WTC11 (cell line): ENCODE measurements at regions not wholly inside any gene's neighbourhood (a gene's known extent, or its start where the extent isn't known, plus 50 kb on each side); places are given as distances from the start of the nearest gene placed in this dataset.

Experiments used
- ATAC-seq: fragments of 200-7000 bp; cut with Tn5 transposase; 2 replicates; pipeline ENCODE4 v1.10.0; 2021; ENCODE audit warnings: mild to moderate bottlenecking, moderate library complexity
- CTCF ChIA-PET: fragments of 300-600 bp; sonication (Branson Sonifier 250); formaldehyde crosslinking; loops from one replicate; lab custom pipeline; 2021; ENCODE audit warnings: antibody characterized with exemption; lab: Charles Lee
- POLR2A ChIA-PET: fragments of 350-600 bp; sonication (Branson Sonifier 250); formaldehyde crosslinking; loops from one replicate; lab custom pipeline; 2021; ENCODE audit warnings: antibody characterized with exemption; lab: Charles Lee
- DNase-seq: peaks from one replicate; pipeline ENCODE4 v3.0.0; 2021; ENCODE audit warnings: low spot score
- H3K27ac Mint-ChIP-seq: 2 replicates; pipeline ENCODE4 v1.8.0; 2021; ENCODE audit warnings: mixed read lengths
- H3K27me3 Mint-ChIP-seq: 2 replicates; pipeline ENCODE4 v1.8.0; 2021; ENCODE audit warnings: low read depth, mild to moderate bottlenecking, moderate library complexity, mixed read lengths
- H3K36me3 Mint-ChIP-seq: 2 replicates; pipeline ENCODE4 v1.8.0; 2021; ENCODE audit warnings: mixed read lengths
- H3K4me1 Mint-ChIP-seq: 2 replicates; pipeline ENCODE4 v1.8.0; 2022; ENCODE audit warnings: mixed read lengths
- H3K4me3 Mint-ChIP-seq: 2 replicates; pipeline ENCODE4 v1.8.0; 2021; ENCODE audit warnings: mild to moderate bottlenecking, moderate library complexity, mixed read lengths
- H3K9me3 Mint-ChIP-seq: 2 replicates; pipeline ENCODE4 v1.8.0; 2021; ENCODE audit warnings: mixed read lengths
- CREM ChIP-seq: sonication (generic); formaldehyde crosslinking; IDR thresholded peaks from 2 replicates; pipeline ENCODE4 v1.8.1; 2022; ENCODE audit warnings: mild to moderate bottlenecking, missing genetic modification reagents, moderate library complexity
- ELF4 ChIP-seq: sonication (generic); formaldehyde crosslinking; IDR thresholded peaks from 2 replicates; pipeline ENCODE4 v1.8.1; 2022; ENCODE audit warnings: low read depth, mild to moderate bottlenecking, moderate library complexity, missing genetic modification reagents
- ERG ChIP-seq: fragments of 250-450 bp; sonication (Bioruptor Pico); IDR thresholded peaks from 2 replicates; pipeline ENCODE4 v1.8.0; 2021; ENCODE audit warnings: mild to moderate bottlenecking
- ETV6 ChIP-seq: sonication (generic); formaldehyde crosslinking; IDR thresholded peaks from 2 replicates; pipeline ENCODE4 v1.8.1; 2022; ENCODE audit warnings: mild to moderate bottlenecking, missing genetic modification reagents
- FOXK1 ChIP-seq: sonication (generic); formaldehyde crosslinking; IDR thresholded peaks from 2 replicates; pipeline ENCODE4 v1.8.0; 2022; ENCODE audit warnings: mild to moderate bottlenecking, moderate library complexity, missing genetic modification reagents
- GRHL2 ChIP-seq: fragments of 250-450 bp; sonication (Bioruptor Pico); IDR thresholded peaks from 2 replicates; pipeline ENCODE4 v1.8.0; 2022; ENCODE audit warnings: mild to moderate bottlenecking, moderate library complexity; ENCODE audit not compliant: insufficient replicate concordance, severe bottlenecking
- GTF2I ChIP-seq: fragments of 250-450 bp; sonication (Bioruptor Pico); conservative IDR thresholded peaks from 2 replicates; pipeline ENCODE4 v1.4.0; 2021; ENCODE audit warnings: mild to moderate bottlenecking
- HMGA2 ChIP-seq: fragments of 250-450 bp; sonication (Bioruptor Pico); IDR thresholded peaks from 2 replicates; pipeline ENCODE4 v1.4.0; 2021; ENCODE audit warnings: mild to moderate bottlenecking, moderate library complexity
- JAZF1 ChIP-seq: fragments of 250-450 bp; sonication (Bioruptor Pico); IDR thresholded peaks from 2 replicates; pipeline ENCODE4 v1.9.0; 2021; ENCODE audit warnings: moderate library complexity, mild to moderate bottlenecking, inconsistent platforms
- NR1H2 ChIP-seq: sonication (generic); formaldehyde crosslinking; IDR thresholded peaks from 2 replicates; pipeline ENCODE4 v1.9.0; 2021; ENCODE audit warnings: mild to moderate bottlenecking, moderate library complexity, missing genetic modification reagents
- PRRX2 ChIP-seq: fragments of 250-450 bp; sonication (Bioruptor Pico); IDR thresholded peaks from 2 replicates; pipeline ENCODE4 v1.8.0; 2021; ENCODE audit warnings: mild to moderate bottlenecking
- ZNF317 ChIP-seq: sonication (generic); formaldehyde crosslinking; IDR thresholded peaks from 2 replicates; pipeline ENCODE4 v1.8.1; 2023; ENCODE audit warnings: low read depth, mild to moderate bottlenecking, moderate library complexity, missing genetic modification reagents, borderline replicate concordance
- ZNF396 ChIP-seq: fragments of 250-450 bp; sonication (Bioruptor Pico); IDR thresholded peaks from 2 replicates; pipeline ENCODE4 v1.8.0; 2021; ENCODE audit warnings: mild to moderate bottlenecking, moderate library complexity, borderline replicate concordance
- TF ChIP-seq, protein P1 (sequence below): sonication (generic); formaldehyde crosslinking; IDR thresholded peaks from 2 replicates; pipeline ENCODE4 v1.8.1; 2023; ENCODE audit warnings: mild to moderate bottlenecking, missing genetic modification reagents, borderline replicate concordance
- TF ChIP-seq, protein P2 (sequence below): fragments of 200-600 bp; IDR thresholded peaks from 2 replicates; pipeline ENCODE4 v1.8.0; 2022; ENCODE audit warnings: antibody characterized with exemption
- TF ChIP-seq, protein P3 (sequence below): fragments of 250-450 bp; sonication (Bioruptor Pico); IDR thresholded peaks from 2 replicates; pipeline ENCODE4 v1.9.0; 2021; ENCODE audit warnings: mild to moderate bottlenecking, borderline replicate concordance
- TF ChIP-seq, protein P4 (sequence below): sonication (generic); formaldehyde crosslinking; IDR thresholded peaks from 2 replicates; pipeline ENCODE4 v1.8.1; 2022; ENCODE audit warnings: low read depth, mild to moderate bottlenecking, moderate library complexity, missing genetic modification reagents, borderline replicate concordance

DNA sequence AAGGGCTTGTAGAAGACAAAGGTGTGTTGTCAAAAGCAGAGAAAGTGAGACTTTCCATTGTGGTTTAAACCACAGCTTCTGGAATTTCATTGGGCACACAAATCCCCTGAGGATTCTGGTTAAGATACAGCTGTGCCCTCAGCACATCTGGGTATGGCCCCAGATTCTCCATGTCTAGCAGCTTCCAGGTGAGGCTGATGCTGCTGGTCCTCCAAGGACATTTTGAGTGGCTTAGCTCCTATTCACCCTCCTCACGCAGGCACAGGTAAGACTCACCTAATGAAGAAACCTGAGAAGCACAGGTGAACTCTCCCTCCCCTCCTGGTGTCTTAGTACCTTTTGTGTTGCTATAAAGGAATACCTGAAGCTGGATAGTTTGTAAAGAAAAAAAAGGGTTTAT, 88.9 kb upstream of the IGLL5 start:
- TF ChIP-seq, protein P1, sequence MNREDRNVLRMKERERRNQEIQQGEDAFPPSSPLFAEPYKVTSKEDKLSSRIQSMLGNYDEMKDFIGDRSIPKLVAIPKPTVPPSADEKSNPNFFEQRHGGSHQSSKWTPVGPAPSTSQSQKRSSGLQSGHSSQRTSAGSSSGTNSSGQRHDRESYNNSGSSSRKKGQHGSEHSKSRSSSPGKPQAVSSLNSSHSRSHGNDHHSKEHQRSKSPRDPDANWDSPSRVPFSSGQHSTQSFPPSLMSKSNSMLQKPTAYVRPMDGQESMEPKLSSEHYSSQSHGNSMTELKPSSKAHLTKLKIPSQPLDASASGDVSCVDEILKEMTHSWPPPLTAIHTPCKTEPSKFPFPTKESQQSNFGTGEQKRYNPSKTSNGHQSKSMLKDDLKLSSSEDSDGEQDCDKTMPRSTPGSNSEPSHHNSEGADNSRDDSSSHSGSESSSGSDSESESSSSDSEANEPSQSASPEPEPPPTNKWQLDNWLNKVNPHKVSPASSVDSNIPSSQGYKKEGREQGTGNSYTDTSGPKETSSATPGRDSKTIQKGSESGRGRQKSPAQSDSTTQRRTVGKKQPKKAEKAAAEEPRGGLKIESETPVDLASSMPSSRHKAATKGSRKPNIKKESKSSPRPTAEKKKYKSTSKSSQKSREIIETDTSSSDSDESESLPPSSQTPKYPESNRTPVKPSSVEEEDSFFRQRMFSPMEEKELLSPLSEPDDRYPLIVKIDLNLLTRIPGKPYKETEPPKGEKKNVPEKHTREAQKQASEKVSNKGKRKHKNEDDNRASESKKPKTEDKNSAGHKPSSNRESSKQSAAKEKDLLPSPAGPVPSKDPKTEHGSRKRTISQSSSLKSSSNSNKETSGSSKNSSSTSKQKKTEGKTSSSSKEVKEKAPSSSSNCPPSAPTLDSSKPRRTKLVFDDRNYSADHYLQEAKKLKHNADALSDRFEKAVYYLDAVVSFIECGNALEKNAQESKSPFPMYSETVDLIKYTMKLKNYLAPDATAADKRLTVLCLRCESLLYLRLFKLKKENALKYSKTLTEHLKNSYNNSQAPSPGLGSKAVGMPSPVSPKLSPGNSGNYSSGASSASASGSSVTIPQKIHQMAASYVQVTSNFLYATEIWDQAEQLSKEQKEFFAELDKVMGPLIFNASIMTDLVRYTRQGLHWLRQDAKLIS (CRISPR knock-in tag): no peak
- no peak for TF ChIP-seq FOXK1 (CRISPR knock-in tag)
- TF ChIP-seq HMGA2 (CRISPR knock-in tag): no peak
- TF ChIP-seq, protein P2, sequence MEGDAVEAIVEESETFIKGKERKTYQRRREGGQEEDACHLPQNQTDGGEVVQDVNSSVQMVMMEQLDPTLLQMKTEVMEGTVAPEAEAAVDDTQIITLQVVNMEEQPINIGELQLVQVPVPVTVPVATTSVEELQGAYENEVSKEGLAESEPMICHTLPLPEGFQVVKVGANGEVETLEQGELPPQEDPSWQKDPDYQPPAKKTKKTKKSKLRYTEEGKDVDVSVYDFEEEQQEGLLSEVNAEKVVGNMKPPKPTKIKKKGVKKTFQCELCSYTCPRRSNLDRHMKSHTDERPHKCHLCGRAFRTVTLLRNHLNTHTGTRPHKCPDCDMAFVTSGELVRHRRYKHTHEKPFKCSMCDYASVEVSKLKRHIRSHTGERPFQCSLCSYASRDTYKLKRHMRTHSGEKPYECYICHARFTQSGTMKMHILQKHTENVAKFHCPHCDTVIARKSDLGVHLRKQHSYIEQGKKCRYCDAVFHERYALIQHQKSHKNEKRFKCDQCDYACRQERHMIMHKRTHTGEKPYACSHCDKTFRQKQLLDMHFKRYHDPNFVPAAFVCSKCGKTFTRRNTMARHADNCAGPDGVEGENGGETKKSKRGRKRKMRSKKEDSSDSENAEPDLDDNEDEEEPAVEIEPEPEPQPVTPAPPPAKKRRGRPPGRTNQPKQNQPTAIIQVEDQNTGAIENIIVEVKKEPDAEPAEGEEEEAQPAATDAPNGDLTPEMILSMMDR: no peak
- no peak for TF ChIP-seq PRRX2
- TF ChIP-seq, protein P3, sequence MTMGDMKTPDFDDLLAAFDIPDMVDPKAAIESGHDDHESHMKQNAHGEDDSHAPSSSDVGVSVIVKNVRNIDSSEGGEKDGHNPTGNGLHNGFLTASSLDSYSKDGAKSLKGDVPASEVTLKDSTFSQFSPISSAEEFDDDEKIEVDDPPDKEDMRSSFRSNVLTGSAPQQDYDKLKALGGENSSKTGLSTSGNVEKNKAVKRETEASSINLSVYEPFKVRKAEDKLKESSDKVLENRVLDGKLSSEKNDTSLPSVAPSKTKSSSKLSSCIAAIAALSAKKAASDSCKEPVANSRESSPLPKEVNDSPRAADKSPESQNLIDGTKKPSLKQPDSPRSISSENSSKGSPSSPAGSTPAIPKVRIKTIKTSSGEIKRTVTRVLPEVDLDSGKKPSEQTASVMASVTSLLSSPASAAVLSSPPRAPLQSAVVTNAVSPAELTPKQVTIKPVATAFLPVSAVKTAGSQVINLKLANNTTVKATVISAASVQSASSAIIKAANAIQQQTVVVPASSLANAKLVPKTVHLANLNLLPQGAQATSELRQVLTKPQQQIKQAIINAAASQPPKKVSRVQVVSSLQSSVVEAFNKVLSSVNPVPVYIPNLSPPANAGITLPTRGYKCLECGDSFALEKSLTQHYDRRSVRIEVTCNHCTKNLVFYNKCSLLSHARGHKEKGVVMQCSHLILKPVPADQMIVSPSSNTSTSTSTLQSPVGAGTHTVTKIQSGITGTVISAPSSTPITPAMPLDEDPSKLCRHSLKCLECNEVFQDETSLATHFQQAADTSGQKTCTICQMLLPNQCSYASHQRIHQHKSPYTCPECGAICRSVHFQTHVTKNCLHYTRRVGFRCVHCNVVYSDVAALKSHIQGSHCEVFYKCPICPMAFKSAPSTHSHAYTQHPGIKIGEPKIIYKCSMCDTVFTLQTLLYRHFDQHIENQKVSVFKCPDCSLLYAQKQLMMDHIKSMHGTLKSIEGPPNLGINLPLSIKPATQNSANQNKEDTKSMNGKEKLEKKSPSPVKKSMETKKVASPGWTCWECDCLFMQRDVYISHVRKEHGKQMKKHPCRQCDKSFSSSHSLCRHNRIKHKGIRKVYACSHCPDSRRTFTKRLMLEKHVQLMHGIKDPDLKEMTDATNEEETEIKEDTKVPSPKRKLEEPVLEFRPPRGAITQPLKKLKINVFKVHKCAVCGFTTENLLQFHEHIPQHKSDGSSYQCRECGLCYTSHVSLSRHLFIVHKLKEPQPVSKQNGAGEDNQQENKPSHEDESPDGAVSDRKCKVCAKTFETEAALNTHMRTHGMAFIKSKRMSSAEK (CRISPR knock-in tag): no peak
- TF ChIP-seq ELF4 (CRISPR knock-in tag): no peak
- TF ChIP-seq GRHL2: no peak
- TF ChIP-seq NR1H2: no peak
- TF ChIP-seq ETV6 (CRISPR knock-in tag): no peak
- TF ChIP-seq JAZF1 (CRISPR knock-in tag): no peak
- TF ChIP-seq, all 79 proteins: peak for 0
- CTCF ChIA-PET: interaction anchor here (0.9 to 3.5 kb wide), 13 partner anchors 10 to 222 kb away, joined by 3 to 34 read pairs (median 4); no protein-coding TSS in a partner anchor
- no peak overlapping the region for H3K27ac Mint-ChIP-seq

GRCh38 chr22:22799561-22799960, 88.1 kb upstream of the IGLL5 start:
- ChIA-PET POLR2A (no interaction called here), CTCF (interaction anchor here (0.6 to 3.5 kb wide), 14 partner anchors 10 to 416 kb away, joined by 3 to 34 read pairs (median 4); no protein-coding TSS in a partner anchor)
- Mint-ChIP-seq H3K27me3 (peaks cover 97% of the 10 kb centered on the region), H3K4me3 (no peak overlapping the region), H3K4me1 (peaks cover 5% of the 10 kb centered on the region; the same call in 1 of the 2 replicates), H3K9me3 (no peaks in the 10 kb centered on the region), H3K36me3 (no peaks in the 10 kb centered on the region), H3K27ac (no peak overlapping the region)
- TF ChIP-seq CREM (no peak), ZNF317 (no peak)
- ATAC-seq: no peak
- DNase-seq: no peak

More for the DNA sequence above, 88.9 kb upstream of the IGLL5 start:
- no peak for DNase-seq
- Mint-ChIP-seq H3K4me1 (peaks cover 5% of the 10 kb centered on the region; the same call in 1 of the 2 replicates), H3K4me3 (no peak overlapping the region), H3K9me3 (no peaks in the 10 kb centered on the region), H3K27me3 (peaks cover 98% of the 10 kb centered on the region), H3K36me3 (no peaks in the 10 kb centered on the region)
- ATAC-seq: no peak
- POLR2A ChIA-PET: no interaction called here

GRCh38 chr22:22800716-22801115, 86.9 kb upstream of the IGLL5 start:
- Mint-ChIP-seq H3K27me3 (peaks cover 94% of the 10 kb centered on the region), H3K4me1 (peaks cover 5% of the 10 kb centered on the region; the same call in 1 of the 2 replicates), H3K9me3 (no peaks in the 10 kb centered on the region), H3K27ac (no peak overlapping the region), H3K36me3 (no peaks in the 10 kb centered on the region), H3K4me3 (no peak overlapping the region)
- CTCF ChIA-PET: interaction anchor here (0.7 to 3.5 kb wide), 3 partner anchors 12 to 154 kb away, joined by 3 to 37 read pairs (median 34); no protein-coding TSS in a partner anchor
- ATAC-seq: no peak
- POLR2A ChIA-PET: no interaction called here
- no peak for DNase-seq
- TF ChIP-seq GTF2I (CRISPR knock-in tag) (no peak), ERG (CRISPR knock-in tag) (no peak), ZNF396 (CRISPR knock-in tag) (no peak)
- TF ChIP-seq, protein P4, sequence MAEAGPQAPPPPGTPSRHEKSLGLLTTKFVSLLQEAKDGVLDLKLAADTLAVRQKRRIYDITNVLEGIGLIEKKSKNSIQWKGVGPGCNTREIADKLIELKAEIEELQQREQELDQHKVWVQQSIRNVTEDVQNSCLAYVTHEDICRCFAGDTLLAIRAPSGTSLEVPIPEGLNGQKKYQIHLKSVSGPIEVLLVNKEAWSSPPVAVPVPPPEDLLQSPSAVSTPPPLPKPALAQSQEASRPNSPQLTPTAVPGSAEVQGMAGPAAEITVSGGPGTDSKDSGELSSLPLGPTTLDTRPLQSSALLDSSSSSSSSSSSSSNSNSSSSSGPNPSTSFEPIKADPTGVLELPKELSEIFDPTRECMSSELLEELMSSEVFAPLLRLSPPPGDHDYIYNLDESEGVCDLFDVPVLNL (CRISPR knock-in tag): no peak
